OCI-LY3 (cell line): ENCODE measurements at regions not wholly inside any gene's neighbourhood (a gene's known extent, or its start where the extent isn't known, plus 50 kb on each side); places are given as distances from the start of the nearest gene placed in this dataset.

ENCODE experiments used
- H2AFZ ChIP-seq: fragments of 200-600, 300-600 bp; shearing (Covaris generic); 2 replicates; pipeline ENCODE4 v1.6.0; 2014; ENCODE audit warnings: antibody characterized with exemption, low read depth, low read length
- H3K27ac ChIP-seq: fragments of 200-600, 300-600 bp; sonication (generic); 2 replicates; pipeline ENCODE4 v1.5.1; 2014; ENCODE audit warnings: mild to moderate bottlenecking, low read length, moderate library complexity, mixed read lengths
- H3K27me3 ChIP-seq: fragments of 200-600, 300-600 bp; sonication (generic); 2 replicates; pipeline ENCODE4 v1.6.1; 2014; ENCODE audit warnings: low read depth, low read length, mixed read lengths
- H3K36me3 ChIP-seq: fragments of 200-600, 300-600 bp; sonication (generic); replicated peaks from 2 replicates; pipeline ENCODE3; 2014; ENCODE audit warnings: low read depth, low read length, mixed read lengths
- H3K4me1 ChIP-seq: fragments of 300-600, 200-600 bp; sonication (generic); 2 replicates; pipeline ENCODE4 v1.6.1; 2014; ENCODE audit warnings: low read length, mixed read lengths
- H3K4me2 ChIP-seq: fragments of 200-600, 300-600 bp; sonication (generic); 2 replicates; pipeline ENCODE4 v1.6.1; 2014; ENCODE audit warnings: low read length, mixed read lengths
- H3K4me3 ChIP-seq: fragments of 300-600, 200-600 bp; sonication (generic); 2 replicates; pipeline ENCODE4 v1.5.1; 2014; ENCODE audit warnings: antibody characterized with exemption, mild to moderate bottlenecking, low read length, moderate library complexity
- H3K79me2 ChIP-seq: fragments of 300-600, 200-600 bp; shearing (Covaris generic); 2 replicates; pipeline ENCODE4 v1.6.1; 2014; ENCODE audit warnings: mild to moderate bottlenecking, low read length, mixed read lengths
- H3K9ac ChIP-seq: fragments of 300-600, 200-600 bp; shearing (Covaris generic); 2 replicates; pipeline ENCODE4 v1.6.0; 2014; ENCODE audit warnings: mild to moderate bottlenecking, low read length, moderate library complexity
- H3K9me3 ChIP-seq: fragments of 200-600, 300-600 bp; shearing (Covaris generic); 2 replicates; pipeline ENCODE4 v1.6.1; 2014; ENCODE audit warnings: low read length, mixed read lengths; ENCODE audit not compliant: insufficient read depth
- H4K20me1 ChIP-seq: fragments of 200-600, 300-600 bp; sonication (generic); 2 replicates; pipeline ENCODE4 v1.6.1; 2016; ENCODE audit warnings: low read length, mixed read lengths; ENCODE audit not compliant: insufficient read depth
- EZH2phosphoT487 ChIP-seq: fragments of 200-600 bp; shearing (Covaris generic); IDR thresholded peaks from 2 replicates; pipeline ENCODE4 v1.6.1; 2018; ENCODE audit warnings: antibody characterized with exemption, mixed run types, low read depth
- TF ChIP-seq, protein P1 (sequence below): fragments of 200-600, 300-600 bp; sonication (generic); IDR thresholded peaks from 2 replicates; pipeline ENCODE4 v1.5.1; 2014; ENCODE audit warnings: antibody characterized with exemption, low read length, low read depth

DNA sequence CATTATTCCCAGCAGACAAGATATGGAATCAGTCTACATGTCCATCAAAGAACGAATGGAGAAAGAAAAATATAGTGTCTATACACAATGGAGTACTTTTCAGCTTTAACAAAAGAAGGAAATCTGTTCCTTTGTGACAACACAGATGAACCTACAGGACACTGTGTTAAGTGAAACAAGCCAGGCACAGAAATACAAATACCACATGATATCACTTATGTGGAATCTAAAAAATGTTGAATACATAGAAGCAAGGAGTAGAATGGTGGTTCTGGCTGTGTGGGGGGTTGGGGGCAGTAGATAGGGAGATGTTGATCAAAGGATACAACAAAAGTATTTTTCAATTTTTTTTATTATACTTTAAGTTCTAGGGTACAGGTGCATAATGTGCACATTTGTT lies 347.7 kb upstream of the MAP2 start:
- H3K79me2 ChIP-seq: no peaks in the 10 kb centered on the region
- H3K9ac ChIP-seq: no peak overlapping the region
- no peaks in the 10 kb centered on the region for H3K9me3 ChIP-seq
- H3K27me3 ChIP-seq: no peaks in the 10 kb centered on the region
- H2AFZ ChIP-seq: no peak overlapping the region
- H4K20me1 ChIP-seq: no peaks in the 10 kb centered on the region
- H3K36me3 ChIP-seq: no peaks in the 10 kb centered on the region
- no peak overlapping the region for H3K4me2 ChIP-seq
- TF ChIP-seq, protein P1, sequence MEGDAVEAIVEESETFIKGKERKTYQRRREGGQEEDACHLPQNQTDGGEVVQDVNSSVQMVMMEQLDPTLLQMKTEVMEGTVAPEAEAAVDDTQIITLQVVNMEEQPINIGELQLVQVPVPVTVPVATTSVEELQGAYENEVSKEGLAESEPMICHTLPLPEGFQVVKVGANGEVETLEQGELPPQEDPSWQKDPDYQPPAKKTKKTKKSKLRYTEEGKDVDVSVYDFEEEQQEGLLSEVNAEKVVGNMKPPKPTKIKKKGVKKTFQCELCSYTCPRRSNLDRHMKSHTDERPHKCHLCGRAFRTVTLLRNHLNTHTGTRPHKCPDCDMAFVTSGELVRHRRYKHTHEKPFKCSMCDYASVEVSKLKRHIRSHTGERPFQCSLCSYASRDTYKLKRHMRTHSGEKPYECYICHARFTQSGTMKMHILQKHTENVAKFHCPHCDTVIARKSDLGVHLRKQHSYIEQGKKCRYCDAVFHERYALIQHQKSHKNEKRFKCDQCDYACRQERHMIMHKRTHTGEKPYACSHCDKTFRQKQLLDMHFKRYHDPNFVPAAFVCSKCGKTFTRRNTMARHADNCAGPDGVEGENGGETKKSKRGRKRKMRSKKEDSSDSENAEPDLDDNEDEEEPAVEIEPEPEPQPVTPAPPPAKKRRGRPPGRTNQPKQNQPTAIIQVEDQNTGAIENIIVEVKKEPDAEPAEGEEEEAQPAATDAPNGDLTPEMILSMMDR: no peak
- no peak for TF ChIP-seq EZH2phosphoT487
- no peaks in the 10 kb centered on the region for H3K4me1 ChIP-seq
- H3K4me3 ChIP-seq: no peak overlapping the region
- H3K27ac ChIP-seq: no peak overlapping the region

DNA sequence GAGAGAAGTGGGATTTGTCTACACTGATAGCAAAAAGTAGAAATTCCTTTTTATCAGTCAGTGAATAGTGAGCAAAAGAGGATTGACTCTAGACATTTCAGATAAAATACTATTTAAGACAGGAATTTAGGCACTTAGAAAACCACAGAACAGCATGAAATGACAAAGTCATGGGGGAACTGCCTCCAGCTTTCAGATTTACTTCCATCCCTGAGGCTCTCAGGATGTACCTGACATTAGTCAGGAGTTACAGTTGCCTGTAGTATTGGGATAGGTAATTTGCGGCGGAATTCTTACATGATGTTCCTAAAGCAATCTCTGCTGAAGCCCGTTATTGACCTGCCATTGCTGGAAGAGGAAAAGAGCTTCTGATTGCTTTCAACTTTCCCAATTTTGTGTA lies 337.1 kb upstream of the MAP2 start:
- no peak overlapping the region for H3K4me2 ChIP-seq
- no peak overlapping the region for H3K27ac ChIP-seq
- H4K20me1 ChIP-seq: no peaks in the 10 kb centered on the region
- H3K9me3 ChIP-seq: no peaks in the 10 kb centered on the region
- no peak overlapping the region for H2AFZ ChIP-seq
- no peaks in the 10 kb centered on the region for H3K36me3 ChIP-seq
- no peak overlapping the region for H3K4me3 ChIP-seq
- no peaks in the 10 kb centered on the region for H3K79me2 ChIP-seq
- H3K27me3 ChIP-seq: no peaks in the 10 kb centered on the region
- TF ChIP-seq, protein P1: no peak
- no peak for TF ChIP-seq EZH2phosphoT487
- H3K9ac ChIP-seq: no peak overlapping the region
- no peaks in the 10 kb centered on the region for H3K4me1 ChIP-seq

DNA sequence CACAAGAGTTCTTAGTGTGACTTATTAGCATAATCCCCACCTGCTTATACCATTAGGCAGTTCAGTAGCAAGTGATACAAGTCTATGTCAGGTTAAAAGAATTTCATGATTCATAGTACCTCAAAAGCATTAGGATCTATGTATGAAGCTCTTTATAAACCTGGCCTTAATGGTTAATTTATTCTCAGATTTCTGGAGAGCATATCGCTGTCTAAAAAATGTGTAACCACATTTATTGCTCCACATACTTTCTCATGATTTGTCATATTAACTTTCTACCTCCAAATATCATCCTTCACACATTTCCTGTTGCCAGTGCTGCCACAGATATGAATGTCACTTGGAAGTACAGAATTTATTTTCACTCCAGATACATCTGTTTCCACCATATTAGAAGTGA lies 332.8 kb upstream of the MAP2 start:
- no peak for TF ChIP-seq EZH2phosphoT487
- TF ChIP-seq, protein P1: no peak
- Histone ChIP-seq H3K27ac (no peak overlapping the region), H3K9ac (no peak overlapping the region)

DNA sequence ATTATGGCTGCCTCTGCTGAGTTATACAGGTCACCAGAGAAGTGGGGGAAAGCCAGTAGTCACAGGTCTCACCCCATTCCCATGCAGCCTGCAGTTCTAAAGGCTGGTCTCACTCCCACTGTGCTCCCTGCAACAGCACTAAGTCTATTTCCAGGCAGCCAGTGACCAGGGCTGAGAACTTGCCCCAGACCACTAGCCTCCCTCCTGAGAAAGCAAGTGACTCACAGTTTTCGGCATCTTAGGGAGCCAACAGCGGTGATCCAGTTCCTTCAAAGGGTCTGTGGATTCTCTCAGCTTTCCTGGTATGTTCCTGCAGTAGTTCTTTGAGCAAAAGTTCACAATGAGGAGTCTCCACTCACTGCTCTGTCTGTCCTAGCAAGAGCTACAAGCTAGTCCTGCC lies 329.6 kb upstream of the MAP2 start:
- no peaks in the 10 kb centered on the region for H3K79me2 ChIP-seq
- H4K20me1 ChIP-seq: no peaks in the 10 kb centered on the region
- no peak overlapping the region for H3K27ac ChIP-seq
- TF ChIP-seq, protein P1: no peak
- no peak for TF ChIP-seq EZH2phosphoT487
- no peaks in the 10 kb centered on the region for H3K27me3 ChIP-seq
- no peak overlapping the region for H3K4me2 ChIP-seq
- no peak overlapping the region for H2AFZ ChIP-seq
- no peak overlapping the region for H3K4me3 ChIP-seq
- no peaks in the 10 kb centered on the region for H3K9me3 ChIP-seq
- no peaks in the 10 kb centered on the region for H3K36me3 ChIP-seq
- no peaks in the 10 kb centered on the region for H3K4me1 ChIP-seq
- H3K9ac ChIP-seq: no peak overlapping the region

More for the DNA sequence above, 332.8 kb upstream of the MAP2 start:
- H3K4me3 ChIP-seq: no peak overlapping the region
- H2AFZ ChIP-seq: no peak overlapping the region
- no peaks in the 10 kb centered on the region for H3K27me3 ChIP-seq
- H3K36me3 ChIP-seq: no peaks in the 10 kb centered on the region
- H3K4me2 ChIP-seq: no peak overlapping the region
- H3K4me1 ChIP-seq: no peaks in the 10 kb centered on the region
- H3K79me2 ChIP-seq: no peaks in the 10 kb centered on the region
- H4K20me1 ChIP-seq: no peaks in the 10 kb centered on the region
- no peaks in the 10 kb centered on the region for H3K9me3 ChIP-seq
